ENCODE measurements at regions not wholly inside any gene's neighbourhood (a gene's known extent, or its start where the extent isn't known, plus 50 kb on each side); places are given as distances from the start of the nearest gene placed in this dataset.

DNA sequence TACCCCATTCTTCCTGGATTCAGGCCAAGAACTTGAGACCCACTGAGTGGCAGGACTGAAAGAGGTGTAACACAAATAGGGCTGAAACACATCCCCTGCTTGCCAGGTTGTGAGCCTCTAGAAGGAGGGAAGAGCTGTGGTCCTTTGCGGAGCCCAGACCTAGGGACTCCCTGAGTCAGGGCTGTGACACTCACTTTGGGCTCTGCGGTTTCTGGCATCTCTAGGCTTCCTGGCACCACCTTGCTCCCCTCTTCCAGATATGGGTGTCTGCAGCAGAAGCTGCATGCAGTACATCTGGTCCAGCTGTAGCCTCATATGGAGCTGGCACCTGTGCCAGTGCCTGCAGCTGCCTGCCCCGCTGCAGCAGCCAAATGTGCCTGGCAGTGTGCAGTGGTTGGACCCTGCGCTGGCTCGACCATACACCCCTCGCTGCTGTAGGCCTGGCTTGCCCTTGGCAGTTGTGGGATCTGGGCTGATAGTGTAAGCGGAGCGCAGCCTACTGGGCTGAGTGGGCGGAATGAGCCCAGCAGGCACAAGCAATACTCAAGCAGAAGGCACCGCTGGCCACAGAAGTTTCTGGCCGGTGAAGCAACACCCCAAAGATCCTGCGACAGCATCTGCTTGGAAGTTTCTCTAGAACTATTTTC lies 290.4 kb downstream of the SLITRK6 start:
- TF ChIP-seq, protein P1, sequence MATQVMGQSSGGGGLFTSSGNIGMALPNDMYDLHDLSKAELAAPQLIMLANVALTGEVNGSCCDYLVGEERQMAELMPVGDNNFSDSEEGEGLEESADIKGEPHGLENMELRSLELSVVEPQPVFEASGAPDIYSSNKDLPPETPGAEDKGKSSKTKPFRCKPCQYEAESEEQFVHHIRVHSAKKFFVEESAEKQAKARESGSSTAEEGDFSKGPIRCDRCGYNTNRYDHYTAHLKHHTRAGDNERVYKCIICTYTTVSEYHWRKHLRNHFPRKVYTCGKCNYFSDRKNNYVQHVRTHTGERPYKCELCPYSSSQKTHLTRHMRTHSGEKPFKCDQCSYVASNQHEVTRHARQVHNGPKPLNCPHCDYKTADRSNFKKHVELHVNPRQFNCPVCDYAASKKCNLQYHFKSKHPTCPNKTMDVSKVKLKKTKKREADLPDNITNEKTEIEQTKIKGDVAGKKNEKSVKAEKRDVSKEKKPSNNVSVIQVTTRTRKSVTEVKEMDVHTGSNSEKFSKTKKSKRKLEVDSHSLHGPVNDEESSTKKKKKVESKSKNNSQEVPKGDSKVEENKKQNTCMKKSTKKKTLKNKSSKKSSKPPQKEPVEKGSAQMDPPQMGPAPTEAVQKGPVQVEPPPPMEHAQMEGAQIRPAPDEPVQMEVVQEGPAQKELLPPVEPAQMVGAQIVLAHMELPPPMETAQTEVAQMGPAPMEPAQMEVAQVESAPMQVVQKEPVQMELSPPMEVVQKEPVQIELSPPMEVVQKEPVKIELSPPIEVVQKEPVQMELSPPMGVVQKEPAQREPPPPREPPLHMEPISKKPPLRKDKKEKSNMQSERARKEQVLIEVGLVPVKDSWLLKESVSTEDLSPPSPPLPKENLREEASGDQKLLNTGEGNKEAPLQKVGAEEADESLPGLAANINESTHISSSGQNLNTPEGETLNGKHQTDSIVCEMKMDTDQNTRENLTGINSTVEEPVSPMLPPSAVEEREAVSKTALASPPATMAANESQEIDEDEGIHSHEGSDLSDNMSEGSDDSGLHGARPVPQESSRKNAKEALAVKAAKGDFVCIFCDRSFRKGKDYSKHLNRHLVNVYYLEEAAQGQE (IDR thresholded peaks at IDR 0.05; ENCODE audit: insufficient replicate concordance, low read depth), result no peak
- TF ChIP-seq POLR2AphosphoS5 (IDR thresholded peaks at IDR 0.05; ENCODE audit: low read depth) (no peak), SPI1 (IDR thresholded peaks at IDR 0.05; ENCODE audit: borderline replicate concordance, low read depth) (no peak), GABPA (IDR thresholded peaks at IDR 0.05; ENCODE audit: low read depth) (no peak)
- TF ChIP-seq, protein P2, sequence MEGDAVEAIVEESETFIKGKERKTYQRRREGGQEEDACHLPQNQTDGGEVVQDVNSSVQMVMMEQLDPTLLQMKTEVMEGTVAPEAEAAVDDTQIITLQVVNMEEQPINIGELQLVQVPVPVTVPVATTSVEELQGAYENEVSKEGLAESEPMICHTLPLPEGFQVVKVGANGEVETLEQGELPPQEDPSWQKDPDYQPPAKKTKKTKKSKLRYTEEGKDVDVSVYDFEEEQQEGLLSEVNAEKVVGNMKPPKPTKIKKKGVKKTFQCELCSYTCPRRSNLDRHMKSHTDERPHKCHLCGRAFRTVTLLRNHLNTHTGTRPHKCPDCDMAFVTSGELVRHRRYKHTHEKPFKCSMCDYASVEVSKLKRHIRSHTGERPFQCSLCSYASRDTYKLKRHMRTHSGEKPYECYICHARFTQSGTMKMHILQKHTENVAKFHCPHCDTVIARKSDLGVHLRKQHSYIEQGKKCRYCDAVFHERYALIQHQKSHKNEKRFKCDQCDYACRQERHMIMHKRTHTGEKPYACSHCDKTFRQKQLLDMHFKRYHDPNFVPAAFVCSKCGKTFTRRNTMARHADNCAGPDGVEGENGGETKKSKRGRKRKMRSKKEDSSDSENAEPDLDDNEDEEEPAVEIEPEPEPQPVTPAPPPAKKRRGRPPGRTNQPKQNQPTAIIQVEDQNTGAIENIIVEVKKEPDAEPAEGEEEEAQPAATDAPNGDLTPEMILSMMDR (IDR thresholded peaks at IDR 0.05; ENCODE audit: insufficient read depth, low read length), result no peak
- Histone ChIP-seq H3K27me3 (ENCODE audit: insufficient read depth, poor library complexity, severe bottlenecking) (no peaks in the 10 kb centered on the region), H3K4me3 (replicated peaks; ENCODE audit: insufficient read depth, low read length) (no peak overlapping the region), H3K27ac (replicated peaks) (no peak overlapping the region)
- DNase-seq (ENCODE audit: low read depth in 1 of 2, low spot score in 1 of 2), result no peak

DNA sequence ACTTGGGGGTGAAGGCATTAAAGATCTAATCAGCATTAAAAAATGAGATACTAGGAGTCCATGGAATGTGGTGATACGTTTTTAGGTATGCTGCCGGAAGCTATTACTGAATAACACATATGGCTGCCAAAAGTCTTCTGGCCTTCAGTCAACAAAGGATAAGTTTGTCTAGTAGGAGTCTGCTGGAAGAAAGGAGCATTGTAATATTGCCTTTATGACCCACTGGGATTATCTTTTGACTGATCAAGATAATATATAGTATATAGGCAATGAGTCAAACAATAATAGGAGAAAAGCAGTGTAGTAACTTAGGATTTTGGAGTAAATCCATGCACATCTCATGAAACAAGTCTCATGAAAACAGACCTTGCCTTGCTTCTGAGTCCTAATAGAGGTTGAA lies 295.4 kb downstream of the SLITRK6 start:
- DNase-seq (ENCODE audit: low read depth in 1 of 2, low spot score in 1 of 2), result no peak
- Histone ChIP-seq H3K27me3 (ENCODE audit: insufficient read depth, poor library complexity, severe bottlenecking) (no peaks in the 10 kb centered on the region), H3K27ac (replicated peaks) (no peak overlapping the region), H3K4me3 (replicated peaks; ENCODE audit: insufficient read depth, low read length) (no peak overlapping the region)
- TF ChIP-seq, protein P2 (IDR thresholded peaks at IDR 0.05; ENCODE audit: insufficient read depth, low read length), result no peak
- TF ChIP-seq POLR2AphosphoS5 (IDR thresholded peaks at IDR 0.05; ENCODE audit: low read depth) (no peak), SPI1 (IDR thresholded peaks at IDR 0.05; ENCODE audit: borderline replicate concordance, low read depth) (no peak), GABPA (IDR thresholded peaks at IDR 0.05; ENCODE audit: low read depth) (no peak)
- TF ChIP-seq, protein P1 (IDR thresholded peaks at IDR 0.05; ENCODE audit: insufficient replicate concordance, low read depth), result no peak

DNA sequence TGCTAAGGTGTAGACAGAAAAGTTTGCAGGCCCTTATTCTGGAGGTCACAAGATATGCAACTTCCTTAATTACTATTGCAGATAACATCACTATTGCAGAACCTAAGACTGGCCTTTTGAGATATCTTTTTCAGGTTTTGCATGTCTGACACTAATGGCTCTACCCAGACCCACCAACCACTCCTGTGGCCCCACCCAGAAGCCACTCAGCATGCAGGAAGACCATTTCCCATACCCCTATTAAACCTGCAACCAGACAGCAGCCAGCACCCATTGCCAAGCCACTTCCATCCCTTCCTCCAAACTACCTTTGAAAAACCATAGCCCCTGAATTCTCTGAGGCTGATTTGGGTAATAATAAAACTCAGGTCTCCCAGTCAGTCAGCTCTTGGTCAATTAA lies 297.6 kb downstream of the SLITRK6 start:
- TF ChIP-seq, protein P1 (IDR thresholded peaks at IDR 0.05; ENCODE audit: insufficient replicate concordance, low read depth), result no peak
- TF ChIP-seq SPI1 (IDR thresholded peaks at IDR 0.05; ENCODE audit: borderline replicate concordance, low read depth) (no peak), POLR2AphosphoS5 (IDR thresholded peaks at IDR 0.05; ENCODE audit: low read depth) (no peak), GABPA (IDR thresholded peaks at IDR 0.05; ENCODE audit: low read depth) (no peak)
- TF ChIP-seq, protein P2 (IDR thresholded peaks at IDR 0.05; ENCODE audit: insufficient read depth, low read length), result no peak
- no peak overlapping the region for H3K27ac ChIP-seq (replicated peaks)
- H3K27me3 ChIP-seq (ENCODE audit: insufficient read depth, poor library complexity, severe bottlenecking), result no peaks in the 10 kb centered on the region
- no peak overlapping the region for H3K4me3 ChIP-seq (replicated peaks; ENCODE audit: insufficient read depth, low read length)
- DNase-seq (ENCODE audit: low read depth in 1 of 2, low spot score in 1 of 2), result no peak
